NCI-H1930 (cell line): ENCODE measurements at regions not wholly inside any gene's neighbourhood (a gene's known extent, or its start where the extent isn't known, plus 50 kb on each side); places are given as distances from the start of the nearest gene placed in this dataset.

ENCODE experiments used
- DNase-seq, 2 experiments: peaks; one replicate each; lab custom pipeline; 2025; lab: John Stamatoyannopoulos, UW

DNA sequence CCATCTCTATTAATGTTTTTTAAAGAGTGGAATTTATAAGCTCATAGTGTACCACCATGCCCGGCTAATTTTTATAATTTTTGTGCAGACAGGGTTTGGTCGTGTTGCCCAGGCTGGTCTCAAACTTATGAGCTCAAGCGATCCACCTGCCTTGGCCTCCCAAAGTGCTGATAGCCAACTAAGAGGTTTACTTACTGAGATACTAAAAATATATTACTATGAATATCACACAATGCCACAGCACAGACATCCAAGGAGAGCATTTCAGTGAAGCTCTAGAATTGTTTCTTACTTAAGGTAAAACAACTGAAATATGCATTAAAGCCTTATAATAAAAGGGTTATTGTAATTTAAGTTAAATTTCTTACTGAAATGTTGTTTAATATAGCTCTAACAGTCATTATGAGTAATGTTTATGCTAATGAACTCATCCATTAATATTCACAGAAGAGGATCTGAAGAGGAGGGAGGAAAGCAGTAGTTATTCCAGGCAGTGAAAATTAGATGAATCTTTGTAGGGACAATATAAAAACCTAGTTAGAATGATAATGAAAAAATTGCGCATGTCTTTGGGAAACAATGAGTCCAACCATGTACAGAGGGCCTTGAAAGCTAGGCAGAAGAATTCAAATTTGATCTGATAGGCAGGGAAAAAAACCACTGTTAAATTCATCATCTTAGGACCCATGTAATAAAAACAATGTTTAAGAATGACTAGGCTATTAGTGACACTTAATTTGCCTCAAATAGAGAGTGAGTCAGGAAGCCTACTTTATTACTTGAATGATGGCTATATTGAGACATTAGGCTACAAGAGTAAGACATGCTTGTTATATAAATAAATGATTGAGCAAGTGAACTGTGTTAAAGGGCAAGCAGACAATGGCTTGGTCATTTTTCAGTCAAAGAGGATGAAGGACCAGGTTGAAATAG is 99.2 kb downstream of the SLC41A2 start:
- DNase-seq: no peak

DNA sequence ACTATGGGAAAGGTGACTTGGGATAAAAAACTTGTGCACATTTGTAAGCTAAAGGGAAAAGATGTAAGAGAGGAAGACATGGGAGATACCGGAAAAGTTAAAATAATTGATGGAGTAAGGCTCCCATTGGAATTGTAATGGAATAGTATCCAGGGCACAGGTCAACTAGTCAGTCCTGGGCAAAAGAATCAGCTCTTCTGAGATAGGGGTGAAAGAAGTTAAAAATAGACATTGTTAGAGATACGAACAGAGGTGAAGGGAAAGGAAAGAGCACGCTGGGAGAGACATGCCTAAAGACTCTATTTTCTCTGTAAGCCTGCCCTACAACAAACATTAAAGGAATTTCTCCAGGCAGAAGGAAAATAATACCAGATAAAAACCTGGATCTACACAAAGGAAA is 101.6 kb downstream of the SLC41A2 start:
- no peak for DNase-seq

DNA sequence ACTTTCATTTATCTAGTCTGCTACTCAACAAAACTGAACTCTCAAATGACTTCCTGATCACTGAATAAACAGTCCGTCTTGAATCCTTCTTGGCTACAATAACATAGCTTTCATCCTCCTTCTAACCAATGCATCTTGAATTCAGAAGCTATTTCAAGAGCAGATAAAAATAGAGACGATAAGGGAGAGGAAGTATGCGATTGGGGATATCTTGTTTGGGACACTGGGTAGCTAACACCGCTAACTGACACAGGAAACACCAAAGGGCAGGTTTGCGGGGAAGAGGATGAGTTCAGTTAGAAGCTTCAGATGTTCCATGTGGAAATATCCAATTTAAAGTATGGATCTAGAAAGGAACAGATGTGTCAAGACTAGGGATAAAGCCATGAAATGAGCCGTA is 102.5 kb downstream of the SLC41A2 start:
- DNase-seq: no peak

DNA sequence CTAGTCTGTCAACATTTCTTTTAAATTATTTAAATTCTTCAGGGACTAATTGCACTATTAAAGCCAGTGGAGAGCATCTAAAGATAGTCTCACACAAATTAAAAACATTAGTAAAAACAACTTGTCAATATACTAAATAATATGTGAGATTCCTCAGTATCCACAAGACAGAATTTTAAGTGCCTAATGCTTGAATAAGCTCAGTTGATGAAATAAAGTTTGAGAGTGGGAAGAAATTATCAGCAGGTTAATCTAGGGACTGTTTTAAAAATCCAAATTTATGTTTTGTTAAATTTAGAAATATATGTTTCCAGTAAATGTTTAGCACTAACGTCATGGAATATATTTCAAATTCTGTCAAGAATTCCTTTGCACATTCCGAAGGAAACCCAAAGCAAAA is 105.2 kb downstream of the SLC41A2 start:
- DNase-seq: no peak

DNA sequence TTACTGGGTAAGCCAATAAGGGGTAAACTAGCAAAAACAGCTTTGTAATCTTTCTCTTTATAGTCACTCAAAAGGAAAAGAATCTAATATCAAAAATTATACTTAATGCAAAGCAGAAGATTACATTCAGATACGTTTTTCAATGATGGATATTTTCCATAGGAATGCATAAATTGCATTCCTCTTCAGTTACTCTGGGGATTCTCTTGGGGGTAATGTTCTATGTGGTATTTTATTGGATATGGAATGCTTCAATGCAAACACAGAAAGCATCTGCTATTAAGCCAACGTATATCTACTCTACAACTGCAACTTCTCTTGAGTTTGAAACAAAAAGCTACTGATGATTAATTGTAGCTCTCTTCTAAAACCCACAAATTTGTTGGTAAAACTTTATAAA is 106.0 kb downstream of the SLC41A2 start:
- no peak for DNase-seq

DNA sequence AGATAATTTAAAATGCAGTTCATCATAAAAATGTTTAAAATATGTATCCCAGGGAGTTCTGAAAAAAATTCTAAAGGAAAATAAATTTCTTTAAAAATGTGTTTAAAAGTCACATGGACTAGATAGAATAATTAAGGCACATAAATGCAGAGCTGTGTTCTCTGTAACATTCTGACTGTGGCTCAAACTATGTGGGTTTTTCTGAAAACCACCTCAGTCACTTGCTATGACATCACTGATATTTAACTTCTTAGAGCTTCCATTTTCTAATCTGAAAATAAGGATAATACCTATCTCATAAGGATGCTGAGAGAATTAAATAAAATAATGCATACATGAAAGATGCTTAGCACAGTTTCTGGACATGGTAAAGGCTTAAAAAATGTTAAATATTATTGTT is 107.3 kb downstream of the SLC41A2 start:
- no peak for DNase-seq

DNA sequence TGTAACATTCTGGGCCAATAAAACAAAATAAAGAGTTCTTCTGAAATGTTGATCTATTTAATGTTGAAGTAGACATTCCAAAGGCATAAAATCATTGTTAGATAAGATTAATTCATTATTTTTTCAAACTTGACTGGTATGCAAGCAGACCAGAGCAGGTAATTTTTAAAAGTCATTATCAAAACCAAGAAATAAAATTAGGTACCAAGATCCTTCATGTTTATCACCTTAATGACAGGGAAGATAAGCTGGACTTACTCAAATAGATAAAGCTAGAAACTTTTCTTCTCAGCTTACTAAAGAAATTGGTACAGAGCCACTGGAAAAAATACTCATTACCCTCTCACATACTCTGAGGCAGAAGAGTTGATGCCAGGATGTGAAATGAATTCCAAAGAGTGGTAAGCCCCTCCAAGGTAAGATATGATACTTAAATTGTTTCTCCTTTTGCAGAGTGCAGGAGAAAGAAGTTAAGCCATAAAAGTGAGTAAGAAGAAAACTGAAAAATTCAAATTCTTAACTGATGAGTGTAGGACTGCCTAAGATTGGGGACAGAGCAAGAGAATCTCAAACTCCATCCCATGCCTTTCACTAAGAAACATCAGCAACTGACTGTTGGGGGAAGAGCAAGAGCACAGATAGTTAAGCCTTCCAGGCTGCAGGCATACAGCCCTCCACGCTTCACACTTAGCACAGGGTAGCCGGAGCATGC is 111.9 kb downstream of the SLC41A2 start:
- DNase-seq: no peak

DNA sequence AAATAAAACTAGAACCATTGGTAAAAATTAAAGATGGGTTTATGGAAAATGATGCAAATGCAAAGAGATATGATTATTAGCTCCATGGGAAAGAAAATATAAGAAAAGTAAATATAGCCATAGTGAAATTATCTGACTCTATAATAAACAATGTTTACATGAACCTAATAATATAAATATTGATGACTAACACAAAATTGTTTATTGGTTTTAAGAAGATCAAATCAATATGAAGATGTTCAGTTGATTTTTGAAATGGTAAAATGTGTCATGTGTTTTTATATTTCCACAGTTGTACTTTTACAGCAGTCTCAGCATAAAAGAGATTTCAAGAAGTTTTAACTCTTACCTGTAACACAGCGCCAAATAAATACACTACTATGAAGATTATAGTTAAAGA is 114.0 kb downstream of the SLC41A2 start:
- DNase-seq: no peak

DNA sequence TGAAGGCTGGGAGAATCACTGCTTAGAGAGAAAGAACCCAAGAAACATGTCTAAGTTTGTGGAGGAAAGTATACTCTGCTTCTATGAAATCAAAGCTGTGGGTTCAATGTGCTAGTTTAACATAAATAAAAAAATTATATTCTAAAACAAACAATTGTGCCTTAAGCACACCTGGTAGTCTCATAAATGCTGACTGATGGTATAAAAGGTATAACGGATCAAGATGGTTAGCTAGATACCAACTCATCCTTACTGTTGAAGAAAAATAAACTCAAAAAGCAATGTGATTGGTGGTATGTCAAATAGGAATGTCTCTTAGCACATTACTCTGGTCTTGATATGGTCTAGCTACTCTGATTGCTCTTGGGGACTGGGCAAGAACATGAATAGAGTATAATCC is 117.8 kb downstream of the SLC41A2 start:
- no peak for DNase-seq

DNA sequence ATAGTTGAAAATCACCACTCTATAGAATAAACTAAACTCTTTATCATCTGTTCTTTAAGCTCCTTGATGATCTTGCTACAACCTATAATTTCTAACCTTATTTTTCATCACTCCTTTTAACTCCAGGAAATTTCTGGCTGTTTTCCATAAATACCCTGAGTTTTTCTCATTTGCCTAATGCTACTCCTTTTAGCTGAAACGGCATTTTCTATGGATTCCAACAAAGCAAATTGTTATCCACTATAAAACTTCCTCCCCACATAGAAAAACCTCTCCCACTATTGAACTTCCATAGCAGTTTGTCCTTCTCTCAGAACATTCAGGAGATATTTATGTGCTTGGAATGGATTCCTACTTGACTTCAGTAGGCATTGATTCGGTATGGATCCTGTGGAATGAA is 122.8 kb downstream of the SLC41A2 start:
- DNase-seq: no peak

DNA sequence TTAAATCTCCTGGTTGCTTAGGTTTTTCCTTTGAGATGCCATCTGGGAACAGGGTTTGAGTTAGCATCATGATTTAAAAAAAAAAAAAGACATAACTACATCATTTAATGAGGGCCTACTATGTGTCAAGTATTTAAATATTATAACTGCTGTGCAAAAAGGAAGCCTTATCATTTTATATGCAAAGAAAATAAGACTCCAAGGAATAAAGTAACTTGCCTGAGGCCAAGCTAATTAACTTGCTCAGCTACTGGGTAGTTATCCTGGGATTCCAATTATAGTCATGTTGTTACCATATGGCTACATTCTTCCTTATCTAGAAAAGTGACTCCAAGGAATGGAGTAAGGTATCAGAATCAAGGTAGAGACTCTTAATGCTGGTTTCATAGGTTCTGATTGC is 123.5 kb downstream of the SLC41A2 start:
- no peak for DNase-seq

DNA sequence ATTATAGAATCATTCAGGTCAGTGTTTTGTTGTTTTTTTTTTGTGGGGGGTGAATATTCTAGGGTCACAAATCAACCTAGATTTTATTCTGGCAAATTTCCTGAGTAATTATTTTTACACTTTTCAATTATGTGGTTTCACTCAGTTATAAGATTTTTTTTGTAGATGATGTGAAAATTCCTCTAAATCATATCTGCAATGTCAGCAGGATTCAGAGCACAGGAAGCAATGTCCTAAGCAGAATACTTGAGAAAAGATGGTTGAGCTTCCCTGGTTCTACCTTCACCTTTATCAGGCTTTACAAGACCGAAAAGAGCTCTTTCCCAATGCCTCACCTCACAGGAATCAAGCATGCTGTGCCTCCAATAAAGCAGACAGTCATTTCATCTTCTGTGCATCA is 124.3 kb downstream of the SLC41A2 start:
- no peak for DNase-seq

DNA sequence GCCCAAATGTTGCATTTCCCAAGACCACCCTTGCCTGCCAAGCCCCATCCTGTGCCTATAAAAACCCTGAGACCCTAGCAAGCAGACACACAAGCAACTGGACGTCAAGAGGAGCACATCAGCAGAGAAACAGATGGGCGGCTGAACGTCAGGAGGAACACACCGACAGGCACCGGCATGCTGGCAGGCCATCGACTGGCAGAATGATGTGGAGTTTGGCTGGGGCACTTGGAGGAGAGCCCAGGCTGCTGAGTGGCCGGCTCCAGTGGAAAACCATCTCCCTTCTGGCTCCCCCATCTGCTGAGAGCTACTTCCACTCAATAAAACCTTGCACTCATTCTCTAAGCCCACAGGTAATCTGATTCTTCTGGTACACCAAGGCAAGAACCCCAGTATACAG is 130.1 kb downstream of the SLC41A2 start:
- no peak for DNase-seq

DNA sequence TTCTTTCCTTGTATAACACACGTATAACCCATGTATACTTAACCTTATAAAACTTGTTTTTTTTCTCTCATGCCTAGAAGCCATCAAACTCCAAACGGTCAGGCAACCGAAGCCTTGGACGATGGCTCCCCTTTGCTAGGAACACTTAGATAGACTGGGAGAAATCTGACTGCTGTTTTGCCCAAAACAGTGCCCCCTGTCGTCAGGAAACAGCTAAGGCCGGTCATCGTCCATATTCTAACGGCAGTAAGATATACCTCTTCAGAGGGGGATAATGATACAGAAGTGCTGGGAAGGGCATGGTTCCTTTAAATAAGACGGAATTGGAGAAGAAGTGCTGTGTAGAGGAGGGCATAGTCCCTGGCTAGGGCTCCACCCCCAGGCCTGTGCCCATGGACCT is 130.5 kb downstream of the SLC41A2 start:
- DNase-seq: no peak

DNA sequence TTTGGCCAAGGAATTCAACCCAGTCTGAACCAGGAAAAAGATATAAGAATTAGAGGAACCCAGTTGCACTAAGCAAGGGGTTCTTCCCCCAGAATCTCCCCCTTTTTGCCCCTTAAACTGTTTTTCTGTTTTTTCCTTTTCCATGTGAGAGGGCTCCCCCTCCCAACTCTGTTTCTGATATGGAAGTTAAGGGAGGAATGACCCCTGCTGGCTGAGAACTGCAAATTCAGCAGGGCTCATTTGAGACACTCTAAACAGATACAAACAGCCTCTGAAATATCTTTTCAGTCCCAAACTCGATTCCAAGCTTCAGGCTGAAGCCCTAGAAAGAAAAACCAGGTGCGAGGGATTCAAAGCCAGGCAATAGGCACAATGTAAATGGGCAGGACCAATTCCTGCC is 132.7 kb downstream of the SLC41A2 start:
- no peak for DNase-seq

DNA sequence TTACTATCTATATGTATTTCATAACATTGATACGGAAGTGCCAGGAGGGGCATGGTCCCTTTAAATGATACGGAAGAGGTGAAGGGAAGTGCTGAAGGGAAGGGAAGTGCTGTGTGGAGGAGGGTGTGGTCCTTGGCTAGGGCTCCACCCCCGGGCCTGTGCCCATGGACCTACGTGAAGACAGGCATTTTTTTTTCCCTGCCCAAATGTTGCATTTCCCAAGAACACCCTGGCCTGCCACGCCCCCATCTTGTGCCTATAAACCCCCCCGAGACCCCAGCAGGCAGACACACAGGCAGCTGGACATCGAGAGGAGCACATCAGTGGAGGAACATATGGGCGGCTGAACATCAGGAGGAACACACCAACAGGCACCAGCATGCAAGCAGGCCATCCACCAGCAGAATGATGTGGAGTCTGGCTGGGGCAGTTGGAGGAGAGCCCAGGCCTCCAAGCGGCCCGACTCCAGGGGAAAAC is 134.1 kb downstream of the SLC41A2 start:
- DNase-seq: no peak

DNA sequence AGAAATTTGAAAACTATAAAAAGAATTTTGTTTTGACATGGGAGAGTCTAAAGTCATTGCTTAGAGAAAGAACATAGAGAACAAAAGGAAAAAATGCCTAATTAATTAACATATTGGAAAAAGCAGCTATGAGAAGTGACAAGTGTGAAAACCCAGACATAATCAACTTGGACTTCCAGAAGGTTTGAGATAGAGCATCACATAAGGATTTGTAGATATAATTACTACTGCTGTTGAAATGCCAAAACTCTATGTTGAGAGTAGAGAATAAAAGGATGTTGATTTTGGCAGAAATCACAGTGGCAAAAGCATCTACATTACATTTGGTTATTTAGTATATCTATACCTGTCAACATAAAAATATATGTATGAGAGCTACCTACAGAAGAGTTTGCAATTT is 135.1 kb downstream of the SLC41A2 start:
- no peak for DNase-seq

DNA sequence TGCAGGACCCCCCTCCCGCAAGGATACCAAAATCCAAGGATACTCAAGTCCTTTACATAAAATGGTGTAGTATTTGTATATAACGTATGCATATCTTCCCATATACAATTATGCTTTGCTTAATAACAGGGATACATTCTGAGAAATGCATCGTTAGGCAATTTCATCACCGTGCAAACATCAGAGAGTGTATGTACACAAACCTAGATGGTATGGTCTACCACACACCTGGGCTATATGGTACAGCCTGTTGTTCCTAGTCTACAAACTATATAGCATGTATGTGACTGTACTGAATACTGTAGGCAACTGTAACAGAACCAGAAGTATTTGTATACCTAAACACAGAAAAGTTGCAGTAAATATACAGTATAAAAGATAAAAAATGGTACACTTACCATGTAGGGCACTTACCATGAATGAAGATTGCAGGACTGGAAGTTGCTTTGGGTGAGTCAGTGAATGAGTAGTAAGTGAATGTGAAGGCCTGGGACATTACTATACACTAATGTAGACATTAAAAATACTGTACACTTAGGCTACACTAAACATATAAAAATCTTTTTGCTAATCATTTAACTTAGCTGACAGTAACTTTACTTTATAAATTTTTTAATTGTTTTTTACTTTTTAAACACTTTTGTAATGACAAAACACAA is 141.1 kb downstream of the SLC41A2 start:
- DNase-seq: no peak

DNA sequence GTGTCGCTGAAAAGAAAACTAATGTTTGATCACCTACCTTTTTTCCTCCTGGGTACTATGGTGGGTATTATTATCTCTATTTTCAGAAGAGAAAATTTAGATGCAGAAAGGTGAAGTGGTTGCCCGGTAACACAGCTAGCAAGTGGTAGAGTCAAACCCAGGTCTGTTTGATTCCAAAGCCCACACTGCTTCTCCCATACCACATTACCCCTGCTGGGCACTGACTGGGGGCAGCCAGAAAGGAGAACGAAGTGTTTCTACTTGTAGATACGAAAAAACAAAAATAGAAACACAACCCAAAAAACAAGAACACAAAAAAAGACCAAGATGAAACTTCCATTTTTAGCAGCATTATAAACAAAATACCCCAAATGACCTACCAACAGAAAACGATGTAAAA is 142.2 kb downstream of the SLC41A2 start:
- DNase-seq: no peak

DNA sequence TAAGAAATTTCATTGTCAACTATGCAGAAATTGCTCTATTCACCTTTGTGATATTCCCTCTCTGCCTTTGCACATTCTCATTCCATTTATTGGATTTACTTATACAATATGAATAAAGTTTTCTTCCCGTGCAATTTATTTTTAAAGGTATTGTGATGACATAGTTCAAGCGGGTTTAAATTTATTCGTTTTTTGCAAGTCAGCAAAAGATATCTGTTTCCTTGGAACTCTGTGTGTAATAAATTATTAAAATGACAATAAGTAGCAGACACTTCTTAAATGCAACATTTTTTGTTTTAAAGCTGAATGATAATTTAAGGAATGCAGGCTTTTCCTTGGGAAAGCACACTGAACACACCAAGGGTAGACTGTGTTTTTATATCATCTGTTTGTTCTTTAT is 143.1 kb downstream of the SLC41A2 start:
- DNase-seq: no peak
